GM18502 (cell line): ENCODE measurements at regions not wholly inside any gene's neighbourhood (a gene's known extent, or its start where the extent isn't known, plus 50 kb on each side); places are given as distances from the start of the nearest gene placed in this dataset.
"Not testable (repeated sequence)": the region's sequence is repeated elsewhere in the genome, so short reads cannot be mapped to it uniquely, and the experiment has no call there.

Experiments
- ATAC-seq: cut with Tn5 transposase; IDR thresholded peaks from one replicate; pipeline ENCODE4 v1.9.1; 2021; ENCODE audit warnings: mild to moderate bottlenecking; ENCODE audit not compliant: unreplicated experiment, poor library complexity

- ATAC-seq, result no peak
Observed at GRCh38 chr2:17208511-17208910, 309.7 kb downstream of the RAD51AP2 start.

- no peak for ATAC-seq
Observed at GRCh38 chr2:17206771-17207170, 311.5 kb downstream of the RAD51AP2 start.

- not testable (repeated sequence) for ATAC-seq
Observed at GRCh38 chr2:17204214-17204613, 314.0 kb downstream of the RAD51AP2 start.

- peak; percentile 92 for ATAC-seq
Observed at GRCh38 chr2:17202628-17203027, 315.6 kb downstream of the RAD51AP2 start.

GRCh38 chr2:17199741-17200140 is 318.5 kb downstream of the RAD51AP2 start:
- no peak for ATAC-seq

- ATAC-seq, result no peak
Observed at GRCh38 chr2:17196380-17196779, 321.9 kb downstream of the RAD51AP2 start.

GRCh38 chr2:17195016-17195415 is 323.2 kb downstream of the RAD51AP2 start:
- ATAC-seq, result no peak

- ATAC-seq, result no peak
Observed at GRCh38 chr2:17194083-17194482, 324.2 kb downstream of the RAD51AP2 start.

GRCh38 chr2:17193433-17193890 is 324.8 kb downstream of the RAD51AP2 start:
- not testable (repeated sequence) for ATAC-seq

- no peak for ATAC-seq
Observed at GRCh38 chr2:17191223-17191622, 327.0 kb downstream of the RAD51AP2 start.

GRCh38 chr2:17190527-17190926 is 327.7 kb downstream of the RAD51AP2 start:
- ATAC-seq, result no peak

GRCh38 chr2:17188721-17189120 is 329.5 kb downstream of the RAD51AP2 start:
- ATAC-seq, result no peak

GRCh38 chr2:17184512-17184911 is 333.7 kb downstream of the RAD51AP2 start:
- no peak for ATAC-seq

GRCh38 chr2:17182399-17182798 is 335.8 kb downstream of the RAD51AP2 start:
- ATAC-seq, result no peak

- no peak for ATAC-seq
Observed at GRCh38 chr2:17181051-17181752, 337.0 kb downstream of the RAD51AP2 start.

GRCh38 chr2:17179145-17179808 is 339.0 kb downstream of the RAD51AP2 start:
- ATAC-seq, result no peak

- ATAC-seq, result no peak
Observed at GRCh38 chr2:17177088-17177487, 341.2 kb downstream of the RAD51AP2 start.

GRCh38 chr2:17171446-17172049 is 346.7 kb downstream of the RAD51AP2 start:
- ATAC-seq, result peak; percentile 79

GRCh38 chr2:17166506-17166905 is 351.7 kb downstream of the RAD51AP2 start:
- no peak for ATAC-seq

- ATAC-seq, result no peak
Observed at GRCh38 chr2:17164550-17164949, 353.7 kb downstream of the RAD51AP2 start.

GRCh38 chr2:17163638-17164037 is 354.6 kb downstream of the RAD51AP2 start:
- ATAC-seq, result no peak
